HG03521 (cell line): ENCODE measurements at regions not wholly inside any gene's neighbourhood (a gene's known extent, or its start where the extent isn't known, plus 50 kb on each side); places are given as distances from the start of the nearest gene placed in this dataset.
"Not testable (repeated sequence)": the region's sequence is repeated elsewhere in the genome, so short reads cannot be mapped to it uniquely, and the experiment has no call there.

ENCODE experiments used
- ATAC-seq: cut with Tn5 transposase; IDR thresholded peaks from one replicate; pipeline ENCODE4 v1.9.1; 2021; ENCODE audit warnings: mild to moderate bottlenecking, moderate library complexity; ENCODE audit not compliant: unreplicated experiment

DNA sequence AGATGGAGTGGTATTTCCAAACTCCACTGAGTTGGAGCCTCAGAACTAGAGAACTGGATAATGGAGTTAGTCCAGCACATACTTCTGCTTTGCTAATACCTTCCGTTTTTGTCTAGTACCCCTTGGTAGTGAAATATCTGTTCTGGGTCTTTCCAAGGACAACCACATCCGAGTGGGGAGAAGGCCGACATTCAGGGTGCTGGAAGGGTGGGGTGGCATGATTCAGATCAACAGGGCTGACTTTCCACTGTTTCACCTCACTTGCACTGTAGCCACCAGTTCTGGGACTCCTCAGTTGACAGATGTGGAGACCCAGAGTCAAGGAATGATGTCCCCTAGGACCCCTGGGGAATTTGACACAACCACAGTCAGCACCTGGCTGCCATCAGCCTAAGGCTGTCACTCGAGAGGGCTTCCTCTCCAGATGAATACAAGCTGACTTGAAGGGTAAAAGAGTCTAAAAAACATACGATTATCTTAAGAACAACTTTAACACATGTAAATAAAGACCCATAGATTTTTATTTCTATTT, 84.8 kb upstream of the HNF1B start:
- ATAC-seq: no peak

DNA sequence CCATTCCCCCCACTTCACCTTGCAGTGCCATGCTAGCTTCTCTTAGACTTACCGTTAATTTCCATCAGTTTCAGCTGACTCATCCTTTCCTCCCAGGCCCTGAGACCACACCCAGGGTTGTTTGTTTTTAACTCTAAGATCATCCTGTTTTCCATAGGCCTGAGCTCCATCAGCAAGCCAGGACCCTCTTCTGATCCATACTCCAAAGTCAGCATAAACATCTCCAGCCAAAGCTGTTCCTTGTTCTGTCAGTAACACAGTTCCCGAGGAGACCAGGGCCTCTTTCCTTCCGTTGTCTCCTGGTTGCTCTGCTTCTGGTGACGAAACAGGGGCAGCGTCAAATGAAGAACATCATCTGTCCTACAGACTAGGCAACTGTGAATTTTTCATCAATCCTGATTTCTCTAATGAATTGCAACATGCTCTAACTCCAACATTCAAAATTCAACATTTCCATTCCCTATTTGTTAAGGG, 83.8 kb upstream of the HNF1B start:
- ATAC-seq: no peak

- ATAC-seq: no peak
Observed at GRCh38 chr17:37827905-37828650, 83.2 kb upstream of the HNF1B start.

DNA sequence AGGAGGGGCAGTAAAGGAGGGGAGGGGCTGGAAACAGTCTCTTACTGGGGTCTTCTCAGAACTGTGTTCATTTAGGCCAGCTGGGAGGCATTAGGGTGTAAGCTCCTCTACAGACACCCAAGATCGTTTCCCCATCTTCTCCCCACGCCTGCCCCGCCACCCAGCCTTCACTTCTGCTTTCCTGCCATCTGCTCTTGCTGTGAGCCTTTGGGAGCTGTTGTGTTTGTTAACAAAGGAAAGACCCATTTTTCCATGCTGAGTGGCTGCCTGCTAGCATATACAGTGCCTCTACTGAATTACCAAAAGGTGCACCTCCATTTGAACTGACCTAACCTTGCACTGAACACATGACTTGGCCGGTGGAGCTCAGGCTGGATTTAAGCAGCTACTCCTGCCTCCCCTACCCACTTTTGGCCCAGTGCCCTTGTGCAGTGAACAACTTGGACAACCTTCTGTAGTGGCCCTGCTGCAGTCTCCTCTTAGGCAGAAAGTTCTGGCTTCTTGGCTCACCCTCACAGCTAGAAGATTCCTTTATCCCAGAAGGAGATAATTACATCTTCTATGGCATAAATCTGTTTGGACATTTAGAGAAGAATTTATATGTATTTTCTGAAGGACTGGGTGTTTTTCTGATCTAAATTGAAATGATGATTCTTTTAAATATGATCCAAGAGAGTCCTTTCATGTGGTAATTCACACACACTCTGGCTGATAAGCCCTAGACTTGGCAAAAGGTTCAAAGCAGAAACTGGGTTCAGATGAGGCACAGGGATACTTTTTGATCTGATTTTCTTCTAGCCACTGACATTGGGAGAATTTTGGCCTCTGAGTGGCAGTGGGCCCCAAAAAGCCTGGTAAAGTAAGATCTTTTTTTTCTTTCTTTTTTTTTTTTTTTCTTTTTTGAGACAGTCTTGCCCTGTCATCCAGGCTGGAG, 81.9 kb upstream of the HNF1B start:
- no peak for ATAC-seq

DNA sequence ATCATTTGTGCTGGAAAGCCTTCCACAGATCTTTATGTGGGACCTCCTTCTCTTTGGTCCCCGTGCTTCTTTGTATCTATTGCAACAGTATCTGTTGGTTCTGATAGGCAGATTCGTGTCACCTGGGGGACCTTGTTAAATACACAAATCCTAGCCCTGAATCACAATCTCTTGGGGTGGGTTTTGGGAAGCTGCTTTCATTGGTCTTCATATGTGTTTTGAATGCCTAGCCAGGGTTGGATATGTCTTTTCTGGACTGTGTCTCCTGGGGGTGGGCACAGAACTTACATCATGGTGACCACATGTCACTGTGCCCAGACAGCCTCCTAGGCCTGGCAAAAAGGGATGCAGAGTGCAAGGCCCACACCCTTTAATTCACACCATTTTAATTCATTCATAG, 81.0 kb upstream of the HNF1B start:
- ATAC-seq: no peak

- no peak for ATAC-seq
Observed at GRCh38 chr17:37824534-37825485, 80.0 kb upstream of the HNF1B start.

GRCh38 chr17:37823996-37824395, 79.1 kb upstream of the HNF1B start:
- ATAC-seq: no peak

DNA sequence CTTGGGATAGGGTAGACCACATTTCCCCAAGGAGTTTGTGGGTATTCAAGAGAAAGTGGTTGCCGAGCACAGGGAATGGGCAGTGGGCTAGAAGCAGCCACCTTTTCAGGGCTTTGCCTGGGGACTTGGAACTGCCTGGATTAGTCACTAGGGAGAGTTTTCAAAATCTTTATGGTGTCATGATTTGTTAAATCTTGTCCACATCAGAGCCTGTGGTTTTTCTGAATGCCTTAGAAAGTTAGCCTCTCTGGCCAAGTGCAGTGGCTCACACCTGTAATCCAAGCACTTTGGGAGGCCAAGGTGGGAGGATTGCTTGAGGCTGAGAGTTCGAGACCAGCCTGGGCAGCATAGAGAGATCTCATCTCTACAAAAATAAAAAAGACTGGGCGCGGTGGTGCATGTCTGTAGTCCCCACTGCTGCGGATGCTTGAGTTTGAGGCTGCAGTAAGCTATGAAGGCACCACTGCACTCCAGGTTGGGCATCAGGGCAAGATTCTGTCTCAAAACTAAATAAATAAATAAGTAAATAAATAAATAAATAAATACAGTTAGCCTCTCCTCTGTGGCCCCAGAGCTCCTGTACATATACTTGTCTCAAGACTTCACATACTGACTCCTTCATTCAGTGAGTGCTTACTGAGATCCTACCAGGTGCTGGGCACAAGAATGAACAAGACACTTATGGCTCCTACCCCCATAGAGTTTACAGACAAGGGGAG, 76.3 kb upstream of the HNF1B start:
- no peak for ATAC-seq

DNA sequence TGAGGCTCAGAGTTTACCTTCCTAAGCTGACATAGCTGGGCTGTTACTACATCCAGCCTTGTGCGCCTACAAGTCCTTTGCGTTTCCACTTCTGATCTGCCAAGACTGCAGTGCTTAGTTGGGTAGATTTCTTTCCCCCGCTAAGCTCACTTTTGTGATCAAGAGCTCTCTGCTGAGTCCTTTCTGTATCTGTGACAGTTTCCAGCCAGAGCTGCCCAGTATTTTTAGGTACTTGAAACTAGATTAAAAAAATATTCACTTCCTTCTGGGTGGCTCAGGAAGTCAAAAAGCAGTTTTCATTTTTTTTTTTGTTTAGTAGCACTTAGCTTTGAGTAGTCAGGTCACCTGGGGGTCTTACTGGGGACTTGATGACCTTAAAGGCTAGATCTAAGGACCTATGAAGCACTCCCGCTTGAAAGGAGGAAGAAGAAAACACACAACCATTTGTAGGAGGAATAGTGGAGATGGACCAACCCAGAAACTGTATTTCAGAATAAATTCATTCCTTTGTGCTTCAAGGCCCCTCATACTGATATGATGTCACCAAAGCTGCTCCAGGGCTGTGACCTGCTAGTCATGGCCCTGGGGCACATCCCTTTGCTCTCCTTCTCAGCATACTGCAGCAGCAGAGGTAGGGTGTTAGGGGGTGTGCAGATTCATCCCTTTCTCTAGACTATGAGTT, 75.6 kb upstream of the HNF1B start:
- no peak for ATAC-seq

GRCh38 chr17:37818689-37819088, 73.8 kb upstream of the HNF1B start:
- ATAC-seq: no peak

DNA sequence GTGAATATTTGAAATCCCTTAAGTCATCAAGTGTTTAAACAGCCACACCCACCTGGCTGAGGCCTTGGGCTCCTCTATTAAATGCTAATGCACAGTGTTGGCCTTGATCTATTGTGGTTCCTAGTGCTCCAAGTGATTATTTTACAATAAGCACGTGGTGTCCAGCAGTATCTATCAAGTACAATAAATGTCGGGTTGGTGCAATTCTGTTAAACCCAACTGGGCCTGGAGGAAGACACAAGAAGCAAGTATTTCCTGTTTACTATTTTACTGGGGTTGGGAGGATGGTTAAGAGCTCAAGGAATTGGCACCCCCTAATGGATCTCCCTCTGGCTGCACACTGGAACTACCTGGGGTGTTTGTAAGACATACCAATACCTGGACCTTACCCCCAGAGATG, 72.1 kb upstream of the HNF1B start:
- ATAC-seq: no peak

DNA sequence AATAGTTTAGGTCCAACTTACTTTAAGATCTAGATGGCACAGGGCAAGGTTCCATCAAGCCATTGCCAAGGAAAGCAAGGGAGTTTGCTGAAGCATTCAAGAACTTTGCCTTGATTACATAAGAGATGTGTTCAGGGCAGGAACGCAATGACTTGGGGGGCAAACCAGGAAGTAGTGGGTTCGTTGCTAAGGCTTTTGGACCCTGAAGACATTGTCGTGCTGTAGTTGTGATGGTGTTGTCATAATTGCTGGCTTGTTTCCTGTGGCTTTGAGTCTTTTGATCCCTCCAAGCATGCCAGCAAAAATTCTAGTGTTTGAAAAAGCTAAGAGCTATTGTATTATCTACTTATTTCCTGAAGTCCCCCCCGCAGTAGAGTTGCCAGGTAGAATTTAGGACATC, 70.7 kb upstream of the HNF1B start:
- ATAC-seq: no peak

DNA sequence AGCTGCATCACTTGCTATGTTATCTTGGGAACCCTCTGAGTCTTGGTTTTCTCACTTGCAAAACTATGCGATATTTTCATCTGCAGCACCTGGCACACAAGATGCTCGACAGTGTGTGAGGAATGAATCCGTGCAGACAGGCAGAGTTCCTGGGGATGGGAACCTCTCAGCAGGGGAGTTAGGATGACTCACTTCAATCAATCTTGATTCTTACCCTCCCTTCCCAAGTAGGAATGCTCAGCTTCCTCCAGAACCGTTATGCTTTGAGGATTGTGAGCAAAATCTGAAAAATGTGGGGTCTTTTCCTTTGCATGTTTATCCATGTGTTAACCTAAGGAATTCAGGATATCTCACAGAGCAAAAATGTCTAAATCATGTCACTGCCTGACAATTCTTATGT, 68.9 kb upstream of the HNF1B start:
- no peak for ATAC-seq

DNA sequence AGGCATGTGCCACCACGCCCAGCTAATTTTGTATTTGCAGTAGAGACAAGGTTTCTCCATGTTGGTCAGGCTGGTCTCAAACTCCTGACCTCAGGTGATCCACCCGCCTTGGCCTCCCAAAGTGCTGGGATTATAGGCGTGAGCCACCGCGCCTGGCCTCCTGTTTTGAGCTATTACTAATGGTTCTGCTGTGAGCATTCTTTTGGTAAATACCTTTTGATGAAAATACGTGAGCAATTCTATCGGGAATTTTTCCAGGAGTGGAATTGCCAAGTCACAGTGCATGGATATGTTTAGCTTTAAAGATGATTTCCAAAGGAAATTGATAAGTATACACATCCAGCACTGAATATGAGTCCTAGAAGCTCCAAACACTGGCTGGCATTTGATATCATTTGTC, 64.0 kb upstream of the HNF1B start:
- ATAC-seq: not testable (repeated sequence)

DNA sequence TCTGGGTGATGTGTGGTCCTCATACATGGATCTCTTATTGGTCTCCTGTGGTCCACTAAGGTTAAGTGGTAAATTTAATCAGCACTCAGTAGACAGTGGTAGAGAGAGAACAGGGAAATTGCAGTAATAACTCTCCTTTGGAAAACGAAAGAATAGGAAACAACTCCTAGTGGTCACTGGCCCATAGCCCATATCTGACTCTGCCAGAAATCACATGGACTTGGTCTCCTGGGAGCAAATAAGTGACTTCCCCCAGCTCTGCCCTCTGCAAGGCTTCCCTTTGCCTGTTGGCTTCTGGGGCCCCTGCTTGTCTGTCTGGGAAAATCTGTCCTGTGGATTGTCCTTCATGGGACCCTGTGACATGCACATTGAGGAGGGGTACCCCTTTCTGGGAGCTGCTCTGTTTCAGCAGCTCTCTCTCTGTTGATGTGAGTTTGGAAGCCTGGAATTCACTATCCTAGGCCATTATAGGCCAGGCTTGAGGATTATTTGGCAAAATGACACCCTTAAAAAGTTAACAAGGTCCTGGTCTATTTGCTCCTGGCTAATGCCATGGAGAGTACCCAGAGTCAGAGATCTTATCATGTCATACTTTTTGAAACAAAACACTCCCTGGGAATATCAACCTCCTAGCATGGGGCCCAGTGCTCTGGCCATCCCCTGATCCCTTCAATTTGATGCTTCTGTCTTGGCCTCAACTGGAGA, 58.0 kb upstream of the HNF1B start:
- ATAC-seq: no peak

DNA sequence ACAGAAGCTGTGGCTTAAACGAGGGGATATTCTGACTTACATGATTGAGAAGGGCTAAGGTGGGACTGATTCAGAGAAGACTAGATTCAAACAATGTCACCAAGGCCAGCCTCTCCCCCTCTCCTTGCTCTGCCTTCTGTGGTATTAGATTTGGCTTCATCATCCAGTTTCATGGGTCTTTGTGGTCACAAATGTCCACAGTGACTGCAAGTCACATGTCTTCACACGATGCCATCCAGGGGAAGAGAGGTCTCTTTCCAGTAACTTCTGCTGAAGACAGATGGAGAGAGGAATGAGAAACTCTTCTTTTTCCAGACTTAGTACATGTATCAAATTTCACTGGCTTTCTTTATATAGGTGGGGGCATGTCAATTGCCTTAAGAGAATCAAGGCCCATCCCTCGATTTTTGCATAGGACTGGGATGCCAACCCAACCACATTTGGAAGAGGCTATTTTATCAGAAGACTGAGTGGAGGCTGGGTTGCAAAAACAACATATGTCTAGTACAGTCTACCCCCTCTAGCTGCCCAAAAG, 57.3 kb upstream of the HNF1B start:
- no peak for ATAC-seq

DNA sequence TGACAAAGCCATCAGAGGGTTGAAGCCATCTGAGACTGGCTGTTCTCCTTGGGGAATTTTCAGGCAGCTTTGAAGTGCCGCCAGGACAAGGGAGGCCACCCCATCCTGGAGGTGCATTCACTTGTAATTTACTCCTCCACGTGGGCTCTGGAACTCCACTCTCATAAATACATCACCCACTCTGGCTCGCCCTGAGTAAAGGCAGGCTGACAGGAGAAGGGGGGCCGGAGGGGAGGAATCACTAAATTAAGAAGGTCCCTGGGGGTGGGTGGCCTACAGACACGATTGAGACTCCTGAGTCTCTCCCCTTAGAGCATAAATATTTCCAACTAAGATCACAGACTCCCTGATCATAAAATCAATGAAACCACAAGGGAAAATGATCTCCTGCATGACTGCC, 56.3 kb upstream of the HNF1B start:
- ATAC-seq: no peak

DNA sequence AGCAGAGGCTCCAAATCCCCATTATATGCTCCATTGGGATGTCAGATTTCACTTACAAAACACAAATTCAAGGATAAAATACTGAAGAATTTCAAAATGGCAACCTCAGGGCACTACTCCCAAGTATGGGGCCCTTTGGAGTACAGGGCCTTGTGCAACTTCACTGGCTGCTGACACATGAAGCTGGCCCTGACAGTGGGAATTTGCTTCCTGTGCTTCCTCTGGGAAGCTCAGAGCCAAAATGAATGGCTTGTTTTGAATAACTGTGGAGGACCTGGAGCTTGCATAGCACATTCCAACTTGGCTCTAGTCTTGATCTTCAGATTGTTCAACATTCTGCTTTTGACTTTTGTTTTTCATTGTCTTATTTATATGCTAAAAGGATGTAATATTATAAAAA, 52.3 kb upstream of the HNF1B start:
- no peak for ATAC-seq

DNA sequence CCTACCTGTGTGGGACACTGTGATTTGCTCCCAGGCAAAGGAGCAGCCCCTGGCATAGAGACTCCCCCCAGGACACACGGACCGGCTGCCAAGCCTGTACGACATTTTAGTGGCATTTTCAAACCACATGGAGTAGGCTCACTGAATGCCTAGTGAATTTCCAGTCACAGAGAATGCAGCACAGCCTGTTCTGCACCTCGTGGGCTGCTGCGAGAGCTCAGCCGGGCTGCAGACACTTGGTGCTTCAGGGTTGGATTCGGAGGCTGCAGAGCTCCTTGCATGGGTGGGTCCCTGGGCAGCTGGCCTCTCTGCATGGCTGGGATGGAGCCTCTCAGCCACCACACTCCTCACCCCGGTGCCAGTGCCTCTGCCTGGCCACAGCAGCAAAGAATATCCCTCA, 51.2 kb upstream of the HNF1B start:
- no peak for ATAC-seq
